Uterus (tissue), 3 donors: ENCODE measurements at regions not wholly inside any gene's neighbourhood (a gene's known extent, or its start where the extent isn't known, plus 50 kb on each side); places are given as distances from the start of the nearest gene placed in this dataset.

ENCODE experiments used
- DNase-seq, 2 donors: peaks; one replicate each; pipeline ENCODE4 v3.0.0-alpha.2; 2019 to 2020
- H3K27ac ChIP-seq, 2 donors: fragments of 200-600 bp; sonication (generic); 1 replicate in 1 of 2; 2 replicates in 1 of 2; pipeline ENCODE4 v1.5.1; 2016 to 2018
- H3K27me3 ChIP-seq, 2 donors: fragments of 200-600 bp; sonication (generic); one replicate each; pipeline ENCODE4 v1.5.1; 2018 to 2019; ENCODE audit warnings: control low read depth in 1 of 2
- H3K36me3 ChIP-seq, 2 donors: fragments of 200-600 bp; sonication (generic); one replicate each; pipeline ENCODE4 v1.5.1; 2019; ENCODE audit warnings: control low read depth in 1 of 2
- H3K4me1 ChIP-seq, 2 donors: fragments of 200-600 bp; sonication (generic); one replicate each; pipeline ENCODE4 v1.5.1; 2018 to 2019; ENCODE audit warnings: control low read depth in 1 of 2
- H3K4me3 ChIP-seq, 2 donors: fragments of 200-600 bp; sonication (generic); 1 replicate in 1 of 2; 2 replicates in 1 of 2; pipeline ENCODE4 v1.5.1; 2018 to 2019; ENCODE audit warnings: mild to moderate bottlenecking in 1 of 2
- H3K9me3 ChIP-seq, 2 donors: fragments of 200-600 bp; sonication (generic); one replicate each; pipeline ENCODE4 v1.5.1; 2019; ENCODE audit warnings: control low read depth in 1 of 2
- CTCF ChIP-seq, 4 experiments: fragments of 200-600 bp in 2 of 4; fragments of 450-650 bp in 2 of 4; sonication (generic) in 2 of 4; IDR thresholded peaks; one replicate each; pipeline ENCODE4 v1.5.1; 2016 to 2019; ENCODE audit warnings: antibody characterized with exemption in 4 of 4, mild to moderate bottlenecking in 2 of 4, moderate library complexity in 1 of 4
- POLR2A ChIP-seq, 2 donors: fragments of 450-650 bp; IDR thresholded peaks; one replicate each; pipeline ENCODE4 v1.6.1; 2016; ENCODE audit warnings: antibody characterized with exemption in 2 of 2, mild to moderate bottlenecking in 1 of 2, moderate library complexity in 1 of 2
- intact Hi-C: fragments of 100-400 bp; cut with DNase I; formaldehyde crosslinking; loops from one replicate; pipeline ENCODE4 v1.15.1; 2023; ENCODE audit warnings: low total_unique reads
- donor health status: DM: yes; HTN: yes; CAD: no.

DNA sequence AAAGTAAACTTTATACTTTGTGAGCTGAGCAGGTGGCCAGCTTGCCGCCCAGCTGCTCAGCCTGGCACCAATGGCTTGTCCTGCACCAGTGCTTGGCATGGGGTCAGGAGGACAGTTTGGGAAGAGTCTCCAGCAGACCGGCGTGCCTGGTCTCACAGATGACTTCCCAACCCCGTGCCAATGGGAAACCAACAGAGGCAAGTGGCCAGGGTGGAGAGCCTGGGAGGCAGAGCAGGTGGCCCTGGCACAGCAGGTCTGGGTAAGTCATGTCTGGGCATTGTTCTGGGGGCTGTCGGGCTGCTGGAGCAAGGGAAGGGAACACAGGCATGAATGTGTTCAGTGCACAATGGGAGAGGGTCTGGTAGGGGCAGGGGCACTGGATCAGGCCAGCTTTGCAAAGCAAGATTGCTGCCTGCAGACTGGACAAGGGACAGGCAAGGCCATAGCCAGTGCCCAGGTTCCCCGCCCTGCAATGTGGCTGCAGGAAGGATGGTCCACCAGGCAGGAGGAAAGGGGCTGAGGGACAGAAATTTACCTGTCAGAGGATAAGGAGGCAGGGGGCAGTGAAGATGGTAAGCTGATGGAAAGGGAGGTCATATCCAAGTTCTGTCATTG is 76.2 kb upstream of the ALDH1B1 start:
- intact Hi-C loops, result no loop called here
- Histone ChIP-seq H3K4me1 (no peaks in the 10 kb centered on the region), H3K4me3 (no peak overlapping the region), H3K27ac (no peak overlapping the region), H3K9me3 (no peaks in the 10 kb centered on the region), H3K27me3 (no peaks in the 10 kb centered on the region), H3K36me3 (no peaks in the 10 kb centered on the region)
- no peak for DNase-seq
- TF ChIP-seq POLR2A (IDR thresholded peaks at IDR 0.05), result no peak
- no peak for TF ChIP-seq CTCF (IDR thresholded peaks at IDR 0.05)

GRCh38 chr9:38315085-38315595 is 77.4 kb upstream of the ALDH1B1 start:
- TF ChIP-seq CTCF (IDR thresholded peaks at IDR 0.05) (no peak), POLR2A (IDR thresholded peaks at IDR 0.05) (no peak)
- DNase-seq, result no peak
- no peaks in the 10 kb centered on the region for H3K4me1 ChIP-seq
- H3K9me3 ChIP-seq, result no peaks in the 10 kb centered on the region
- H3K27me3 ChIP-seq, result no peaks in the 10 kb centered on the region
- no peak overlapping the region for H3K4me3 ChIP-seq
- intact Hi-C loops, result no loop called here
- no peak overlapping the region for H3K27ac ChIP-seq
- no peaks in the 10 kb centered on the region for H3K36me3 ChIP-seq

DNA sequence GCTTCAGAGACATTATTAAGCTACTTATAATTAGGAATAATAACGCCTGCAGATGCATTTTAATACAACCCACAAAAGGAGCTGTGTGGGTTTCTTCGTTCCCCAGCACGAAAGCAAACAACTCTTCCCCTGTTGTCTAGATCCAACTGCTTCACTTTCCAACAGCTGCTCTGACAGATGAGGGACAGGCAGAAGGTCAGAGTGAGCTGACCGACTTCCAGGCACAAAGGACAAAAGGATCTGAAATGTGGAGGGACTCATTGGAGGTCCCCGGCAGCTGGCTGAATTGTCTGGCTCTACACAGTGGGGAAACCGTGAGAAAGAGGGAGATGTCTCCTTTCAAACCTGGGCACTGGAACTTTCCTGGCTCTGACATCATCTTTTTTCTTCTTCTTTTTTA is 79.1 kb upstream of the ALDH1B1 start:
- Histone ChIP-seq H3K4me1 (peaks cover 0 to 8% of the 10 kb centered on the region in 2 donors), H3K27me3 (no peaks in the 10 kb centered on the region), H3K27ac (no peak overlapping the region), H3K36me3 (no peaks in the 10 kb centered on the region), H3K9me3 (no peaks in the 10 kb centered on the region), H3K4me3 (no peak overlapping the region)
- DNase-seq, result no peak
- no peak for TF ChIP-seq POLR2A (IDR thresholded peaks at IDR 0.05)
- intact Hi-C loops, result no loop called here

GRCh38 chr9:38312406-38312805 is 80.1 kb upstream of the ALDH1B1 start:
- Histone ChIP-seq H3K9me3 (no peaks in the 10 kb centered on the region), H3K36me3 (no peaks in the 10 kb centered on the region), H3K27me3 (no peaks in the 10 kb centered on the region), H3K4me3 (no peak overlapping the region), H3K4me1 (peaks cover 0 to 8% of the 10 kb centered on the region in 2 donors), H3K27ac (no peak overlapping the region)
- intact Hi-C loops, result no loop called here
- no peak for DNase-seq
- TF ChIP-seq POLR2A (IDR thresholded peaks at IDR 0.05) (no peak), CTCF (IDR thresholded peaks at IDR 0.05) (no peak)

GRCh38 chr9:38311382-38312270 is 80.9 kb upstream of the ALDH1B1 start:
- DNase-seq, result no peak
- TF ChIP-seq CTCF (IDR thresholded peaks at IDR 0.05) (no peak), POLR2A (IDR thresholded peaks at IDR 0.05) (no peak)
- intact Hi-C loops, result no loop called here
- Histone ChIP-seq H3K36me3 (no peaks in the 10 kb centered on the region), H3K27me3 (no peaks in the 10 kb centered on the region), H3K27ac (no peak overlapping the region), H3K4me1 (peaks cover 0 to 8% of the 10 kb centered on the region in 2 donors), H3K4me3 (no peak overlapping the region), H3K9me3 (no peaks in the 10 kb centered on the region)
